ENCODE measurements at regions not wholly inside any gene's neighbourhood (a gene's known extent, or its start where the extent isn't known, plus 50 kb on each side); places are given as distances from the start of the nearest gene placed in this dataset.

- POLR2A ChIA-PET: no interaction called here
These were observed 366.7 kb upstream of the ZNF717 start for GRCh38 chr3:76152028-76152427.

GRCh38 chr3:76161856-76162255 lies 376.5 kb upstream of the ZNF717 start:
- Histone ChIP-seq H3K9me3 (ENCODE audit: control extremely low read depth in 1 of 3, control insufficient read depth in 2 of 3, insufficient read depth in 1 of 3, low read length in 2 of 3) (peaks cover 0 to 2% (median 0%) of the 10 kb centered on the region in 3 donors), H3K4me3 (ENCODE audit: control extremely low read depth in 1 of 5, extremely low read depth in 1 of 5, insufficient read depth in 1 of 5, low read depth in 2 of 5, low read length in 4 of 5) (no peak overlapping the region), H3K4me2 (replicated peaks; ENCODE audit: low read depth, low read length, poor library complexity, severe bottlenecking) (no peak overlapping the region), H3K27me3 (replicated peaks in 1 of 4; ENCODE audit: control extremely low read depth in 1 of 4, control insufficient read depth in 3 of 4, insufficient read depth in 4 of 4, low read length in 3 of 4) (no peaks in the 10 kb centered on the region), H3K27ac (ENCODE audit: low read length in 2 of 2) (no peak overlapping the region), H3K36me3 (replicated peaks in 1 of 2; ENCODE audit: control extremely low read depth in 1 of 2, control insufficient read depth in 1 of 2, extremely low read depth in 1 of 2, insufficient read depth in 2 of 2, low read length in 1 of 2) (no peaks in the 10 kb centered on the region), H3K79me2 (ENCODE audit: control insufficient read depth, insufficient read depth, low read length) (no peaks in the 10 kb centered on the region), H4K20me1 (ENCODE audit: control insufficient read depth, insufficient read depth, low read length, poor library complexity, severe bottlenecking) (no peaks in the 10 kb centered on the region), H3K9ac (ENCODE audit: low read length) (no peak overlapping the region), H3K4me1 (ENCODE audit: control insufficient read depth in 2 of 2, insufficient read depth in 2 of 2, low read length in 2 of 2) (no peaks in the 10 kb centered on the region), H2AFZ (ENCODE audit: insufficient read depth, low read depth, low read length, poor library complexity, severe bottlenecking) (no peak overlapping the region)
- no peak for ATAC-seq (ENCODE audit: low read depth)
- Mint-ChIP-seq H3K27me3 (no peaks in the 10 kb centered on the region), H3K4me3 (no peak overlapping the region), H3K4me1 (no peaks in the 10 kb centered on the region), H3K9me3 (ENCODE audit: insufficient read depth) (peaks cover 4% of the 10 kb centered on the region), H3K27ac (no peak overlapping the region)
- intact Hi-C loops (cut with micrococcal nuclease): no loop called here
- ChIA-PET POLR2A (no interaction called here), CTCF (no interaction called here)
- no peak for TF ChIP-seq CTCF (IDR thresholded peaks at IDR 0.05)
- no peak for TF ChIP-seq EZH2 (IDR thresholded peaks at IDR 0.05; ENCODE audit: borderline replicate concordance, insufficient read depth, low read depth, low read length, poor library complexity, severe bottlenecking)
- no peak for DNase-seq

More at GRCh38 chr3:76152028-76152427, 366.7 kb upstream of the ZNF717 start:
- Mint-ChIP-seq H3K27ac (no peak overlapping the region), H3K4me1 (no peaks in the 10 kb centered on the region), H3K9me3 (ENCODE audit: insufficient read depth) (peaks cover 6% of the 10 kb centered on the region), H3K4me3 (no peak overlapping the region), H3K27me3 (no peaks in the 10 kb centered on the region)
- no peaks in the 10 kb centered on the region for H3K36me3 ChIP-seq (replicated peaks in 1 of 2; ENCODE audit: control extremely low read depth in 1 of 2, control insufficient read depth in 1 of 2, extremely low read depth in 1 of 2, insufficient read depth in 2 of 2, low read length in 1 of 2)
- TF ChIP-seq CTCF (IDR thresholded peaks at IDR 0.05) (no peak), EZH2 (IDR thresholded peaks at IDR 0.05; ENCODE audit: borderline replicate concordance, insufficient read depth, low read depth, low read length, poor library complexity, severe bottlenecking) (no peak)
- H3K9me3 ChIP-seq (ENCODE audit: control extremely low read depth in 1 of 3, control insufficient read depth in 2 of 3, insufficient read depth in 1 of 3, low read length in 2 of 3): peaks cover 0 to 3% (median 0%) of the 10 kb centered on the region in 3 donors
- no peak overlapping the region for H2AFZ ChIP-seq (ENCODE audit: insufficient read depth, low read depth, low read length, poor library complexity, severe bottlenecking)
- CTCF ChIA-PET: no interaction called here
- intact Hi-C loops (cut with micrococcal nuclease): no loop called here
- ATAC-seq (ENCODE audit: low read depth) (no peak), DNase-seq (no peak)
- no peaks in the 10 kb centered on the region for H3K27me3 ChIP-seq (replicated peaks in 1 of 4; ENCODE audit: control extremely low read depth in 1 of 4, control insufficient read depth in 3 of 4, insufficient read depth in 4 of 4, low read length in 3 of 4)
- no peaks in the 10 kb centered on the region for H3K79me2 ChIP-seq (ENCODE audit: control insufficient read depth, insufficient read depth, low read length)
- no peak overlapping the region for H3K4me3 ChIP-seq (ENCODE audit: control extremely low read depth in 1 of 5, extremely low read depth in 1 of 5, insufficient read depth in 1 of 5, low read depth in 2 of 5, low read length in 4 of 5)
- no peaks in the 10 kb centered on the region for H4K20me1 ChIP-seq (ENCODE audit: control insufficient read depth, insufficient read depth, low read length, poor library complexity, severe bottlenecking)
- H3K9ac ChIP-seq (ENCODE audit: low read length): no peak overlapping the region
- no peak overlapping the region for H3K27ac ChIP-seq (ENCODE audit: low read length in 2 of 2)
- 83% methylated on average over 1 of the region's 1 CpG for WGBS (ENCODE audit: insufficient coverage)
- H3K4me2 ChIP-seq (replicated peaks; ENCODE audit: low read depth, low read length, poor library complexity, severe bottlenecking): no peak overlapping the region
- H3K4me1 ChIP-seq (ENCODE audit: control insufficient read depth in 2 of 2, insufficient read depth in 2 of 2, low read length in 2 of 2): no peaks in the 10 kb centered on the region
